CMK (cell line): ENCODE measurements at regions not wholly inside any gene's neighbourhood (a gene's known extent, or its start where the extent isn't known, plus 50 kb on each side); places are given as distances from the start of the nearest gene placed in this dataset.
"Not testable (repeated sequence)": the region's sequence is repeated elsewhere in the genome, so short reads cannot be mapped to it uniquely, and the experiment has no call there.

Source experiments
- DNase-seq: peaks from one replicate; pipeline ENCODE4 v3.0.0-alpha.2; 2010; ENCODE audit warnings: low read depth

- no peak for DNase-seq
These were observed 68.4 kb upstream of the SSBP3 start for GRCh38 chr1:54474310-54475251.

DNA sequence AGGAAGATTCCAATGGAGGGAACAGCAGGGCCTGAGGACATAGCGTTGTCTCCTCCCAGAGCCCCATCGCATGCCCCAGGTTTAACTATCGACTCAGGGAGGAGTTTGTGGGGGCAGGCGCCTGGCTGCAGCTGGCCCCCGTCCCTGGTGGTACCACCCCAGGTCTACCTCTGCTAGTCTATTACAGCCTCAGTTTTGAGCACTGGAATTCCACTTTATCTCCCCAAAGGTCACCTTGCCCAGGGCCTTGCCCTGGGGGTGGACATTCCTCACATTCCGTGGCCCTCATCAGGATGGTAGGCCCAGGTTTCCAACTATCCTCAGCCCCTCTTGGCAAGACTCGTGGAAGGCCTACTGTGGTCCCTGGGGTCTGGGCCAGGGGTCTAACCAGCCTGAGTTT is 65.4 kb upstream of the SSBP3 start:
- DNase-seq: no peak

DNA sequence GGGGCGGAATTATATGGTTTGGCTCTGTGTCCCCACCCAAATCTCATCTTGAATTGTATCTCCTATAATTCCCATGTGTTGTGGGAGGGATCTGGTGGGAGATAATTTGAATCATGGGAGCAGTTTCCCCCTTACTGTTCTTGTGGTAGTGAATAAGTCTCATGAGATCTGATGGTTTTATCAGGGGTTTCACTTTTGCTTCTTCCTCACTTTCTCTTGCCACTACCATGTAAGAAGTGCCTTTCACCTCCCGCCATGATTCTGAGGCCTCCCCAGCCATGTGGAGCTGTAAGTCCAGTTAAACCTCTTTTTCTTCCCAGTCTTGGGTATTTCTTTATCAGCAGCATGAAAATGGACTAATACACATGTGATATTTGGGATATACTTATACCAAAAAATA is 63.2 kb upstream of the SSBP3 start:
- DNase-seq: not testable (repeated sequence)

DNA sequence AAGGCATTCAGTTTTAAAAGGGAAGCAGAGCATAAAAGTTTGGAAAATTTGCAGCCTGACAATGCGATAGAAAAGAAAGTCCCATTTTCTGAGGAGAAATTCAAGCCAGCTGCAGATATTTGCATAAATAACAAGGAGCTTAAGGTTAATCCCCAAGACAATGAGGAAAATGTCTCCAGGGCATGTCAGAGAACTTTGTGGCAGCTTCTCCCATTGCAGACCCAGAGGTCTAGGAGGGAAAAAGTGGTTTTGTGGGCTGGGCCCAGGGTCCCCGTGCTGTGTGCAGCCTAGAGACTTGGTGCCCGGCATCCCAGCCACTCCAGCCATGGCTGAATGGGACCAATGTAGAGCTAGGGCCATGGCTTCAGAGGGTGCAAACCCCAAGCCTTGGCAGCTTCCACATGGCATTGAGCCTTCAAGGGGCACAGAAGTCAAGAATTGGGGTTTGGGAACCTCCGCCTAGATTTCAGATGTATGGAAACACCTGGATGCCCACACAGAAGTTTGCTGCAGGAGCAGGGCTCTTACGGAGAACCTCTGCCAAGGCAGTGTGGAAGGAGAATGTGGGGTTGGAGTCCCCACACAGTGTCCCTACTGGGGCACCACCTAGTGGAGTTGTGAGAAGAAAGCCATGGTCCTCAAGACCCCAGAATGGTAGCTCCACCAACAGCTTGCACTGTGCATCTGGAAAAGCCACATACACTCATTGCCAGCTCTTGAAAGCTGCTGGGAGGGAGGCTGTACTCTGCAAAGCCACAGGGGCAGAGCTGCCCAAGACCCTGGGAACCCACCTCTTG is 62.3 kb upstream of the SSBP3 start:
- DNase-seq: not testable (repeated sequence)

DNA sequence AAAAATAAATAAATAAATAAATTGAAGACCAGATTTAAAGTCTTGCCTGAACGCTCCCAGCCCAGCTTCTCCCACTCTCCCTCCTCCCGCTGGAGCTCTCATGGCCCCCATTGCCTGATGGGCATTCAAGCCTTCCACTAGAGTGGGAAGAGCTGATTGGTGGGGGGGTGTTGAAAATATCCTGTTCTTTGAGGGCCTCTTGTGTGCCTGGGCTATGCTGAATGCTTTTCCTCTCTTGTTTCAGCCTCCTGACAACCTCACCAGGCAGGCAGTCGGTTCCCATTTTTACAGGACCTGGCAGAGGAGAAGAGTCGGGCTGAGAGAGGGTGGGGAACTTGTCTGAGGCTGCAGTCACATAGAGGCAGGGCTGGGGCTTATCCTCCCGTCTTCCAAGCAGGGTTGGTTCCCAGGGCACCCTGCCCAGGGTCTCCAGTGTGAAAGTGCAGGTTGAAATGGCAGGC is 59.2 kb upstream of the SSBP3 start:
- DNase-seq: no peak

DNA sequence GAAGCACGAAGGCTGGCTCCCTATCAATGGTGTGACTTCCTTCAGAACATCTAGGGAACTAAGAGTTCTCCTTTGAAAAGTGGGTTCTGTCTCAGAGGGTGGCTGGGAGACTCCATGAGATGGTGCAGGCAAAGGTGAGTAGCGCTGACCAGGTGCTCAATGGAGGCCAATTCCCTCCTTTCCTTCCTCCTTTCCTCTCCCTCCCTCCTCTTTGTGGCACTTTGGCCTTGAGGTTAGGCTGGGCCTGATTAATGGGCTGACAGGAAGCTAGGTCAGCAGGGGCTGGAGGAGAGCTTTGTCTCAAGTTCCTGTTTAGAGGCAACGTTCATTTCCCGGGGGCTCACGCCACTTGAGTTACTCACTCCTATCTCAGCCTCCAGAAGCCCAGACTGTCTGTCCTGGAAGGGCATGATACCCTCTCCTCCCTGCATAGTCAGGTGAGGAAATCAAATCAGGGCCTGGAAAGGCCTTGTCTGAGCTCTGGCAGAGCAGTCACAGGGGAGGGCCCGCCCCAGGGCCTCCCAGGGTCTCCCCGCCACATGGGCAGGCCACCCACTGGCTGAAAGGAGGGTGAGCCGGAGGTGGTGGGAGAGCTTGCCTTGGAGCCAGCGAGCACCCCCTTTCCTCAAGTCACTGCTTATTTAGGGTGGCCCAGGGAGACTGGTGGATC is 58.4 kb upstream of the SSBP3 start:
- DNase-seq: peak; percentile 99

DNA sequence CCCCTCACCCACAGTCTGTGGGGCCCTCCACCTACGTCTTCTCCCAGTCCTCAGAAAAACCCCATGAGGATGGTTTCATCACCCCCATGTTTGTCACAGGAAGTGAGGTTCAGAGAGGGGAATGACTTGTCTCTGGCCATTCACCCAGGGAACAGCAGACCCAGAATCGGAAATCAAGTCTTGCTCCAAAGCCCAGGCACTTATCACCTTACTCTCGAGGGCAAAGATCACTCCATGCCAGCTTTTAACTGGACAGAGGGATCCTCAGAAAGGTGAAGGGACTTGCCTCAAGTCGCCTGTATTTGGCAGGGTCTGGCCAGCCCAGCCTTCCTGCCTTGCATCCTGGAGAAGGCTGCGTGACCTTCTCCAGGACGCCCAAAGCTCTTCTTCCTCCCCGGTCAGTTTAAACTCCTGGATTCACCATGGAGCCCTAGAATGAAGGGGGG is 57.9 kb upstream of the SSBP3 start:
- no peak for DNase-seq

GRCh38 chr1:54463259-54464030 is 57.3 kb upstream of the SSBP3 start:
- DNase-seq: no peak

DNA sequence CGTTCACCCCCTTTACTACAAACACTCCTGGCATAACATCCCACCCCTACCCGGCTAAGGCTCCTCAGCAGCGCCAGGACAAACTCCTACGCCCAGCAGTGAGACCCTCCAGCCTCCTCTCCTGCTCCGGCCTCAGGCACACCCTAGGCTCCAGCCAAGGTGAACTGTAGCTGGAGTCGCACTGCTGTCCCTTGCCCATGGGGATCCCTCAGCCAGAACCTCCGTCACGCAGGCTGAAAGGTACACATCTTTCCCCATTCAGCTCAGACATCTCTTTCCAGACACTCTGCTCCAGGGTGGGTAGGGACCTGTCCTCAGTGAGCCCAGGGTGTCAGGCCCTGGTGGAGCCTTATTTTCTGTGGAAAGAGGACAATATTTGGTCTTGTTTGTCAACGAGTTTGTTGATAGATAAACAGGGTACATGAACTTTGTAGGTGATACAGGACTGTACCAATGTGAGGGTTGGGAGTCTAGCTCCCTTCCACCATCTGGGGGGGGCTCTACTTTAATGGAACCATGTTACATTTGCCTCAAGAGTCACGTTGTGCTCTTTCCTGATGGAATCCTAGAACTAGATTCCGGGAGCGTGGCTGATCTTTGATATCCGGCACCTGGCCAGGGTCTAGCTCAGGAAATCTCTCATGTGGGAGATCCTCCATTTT is 56.5 kb upstream of the SSBP3 start:
- DNase-seq: no peak

- DNase-seq: no peak
These were observed 55.8 kb upstream of the SSBP3 start for GRCh38 chr1:54461731-54462596.

GRCh38 chr1:54460861-54461387 is 54.7 kb upstream of the SSBP3 start:
- DNase-seq: no peak

GRCh38 chr1:54460351-54460750 is 54.2 kb upstream of the SSBP3 start:
- DNase-seq: no peak

- DNase-seq: no peak
These were observed 53.6 kb upstream of the SSBP3 start for GRCh38 chr1:54459726-54460191.

GRCh38 chr1:54459140-54459539 is 52.9 kb upstream of the SSBP3 start:
- DNase-seq: no peak

GRCh38 chr1:54456921-54457529 is 50.8 kb upstream of the SSBP3 start:
- no peak for DNase-seq

DNA sequence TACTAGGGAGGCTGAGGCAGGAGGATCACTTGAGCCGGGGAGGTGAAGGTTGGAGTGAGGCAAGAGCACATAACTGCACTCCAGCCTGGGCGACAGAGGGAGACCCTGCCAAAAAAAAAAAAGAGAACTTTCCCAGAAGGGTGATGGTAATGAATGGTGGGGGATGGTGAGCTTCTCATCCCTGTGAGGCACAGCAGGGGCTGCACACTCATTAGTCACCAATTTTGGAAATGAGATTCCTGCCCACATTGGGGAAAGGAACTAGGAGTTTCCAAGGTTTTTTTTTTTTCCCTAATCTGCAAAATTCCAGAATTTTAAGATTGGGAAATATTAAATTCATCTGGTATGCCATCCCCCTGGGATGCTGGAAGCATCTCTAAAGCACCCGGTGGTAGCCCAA is 50.2 kb upstream of the SSBP3 start:
- no peak for DNase-seq
